ENCODE measurements at regions not wholly inside any gene's neighbourhood (a gene's known extent, or its start where the extent isn't known, plus 50 kb on each side); places are given as distances from the start of the nearest gene placed in this dataset.
"Not testable (repeated sequence)": the region's sequence is repeated elsewhere in the genome, so short reads cannot be mapped to it uniquely, and the experiment has no call there.

GRCh38 chr14:105589926-105590185 lies 63.5 kb downstream of the TMEM121 start:
- TF ChIP-seq POLR2A (IDR thresholded peaks at IDR 0.05); CTCF (IDR thresholded peaks at IDR 0.05); POLR2AphosphoS5 (IDR thresholded peaks at IDR 0.05; ENCODE audit: insufficient read depth in 1 of 2, low read depth in 1 of 2): not testable (repeated sequence)
